HEK293 (cell line): ENCODE measurements at regions not wholly inside any gene's neighbourhood (a gene's known extent, or its start where the extent isn't known, plus 50 kb on each side); places are given as distances from the start of the nearest gene placed in this dataset.

ENCODE experiments used
- CTCF ChIA-PET: fragments of 350-600 bp; formaldehyde crosslinking; extraction: SDS; loops from one replicate; lab custom pipeline; 2021; ENCODE audit warnings: antibody characterized with exemption; lab: Yijun Ruan, JAX
- POLR2A ChIA-PET: fragments of 300-600 bp; formaldehyde crosslinking; extraction: SDS; loops from one replicate; lab custom pipeline; 2020; ENCODE audit warnings: antibody characterized with exemption, inconsistent platforms; lab: Yijun Ruan, JAX
- H3K27ac ChIP-seq: fragments of 200-500 bp; sonication (Bioruptor generic); 2 replicates; pipeline ENCODE4 v1.5.1; 2014; ENCODE audit warnings: low read depth, low read length, control low read depth, inconsistent platforms; ENCODE audit errors: extremely low read depth
- H3K36me3 ChIP-seq, 2 experiments: fragments of 200-500 bp in 1 of 2; sonication (Bioruptor generic) in 1 of 2; 1 replicate in 1 of 2; 2 replicates in 1 of 2; pipeline ENCODE4 v1.5.1; 2014 to 2017; ENCODE audit warnings: inconsistent platforms in 2 of 2, low read length in 2 of 2; ENCODE audit not compliant: control insufficient read depth in 2 of 2, insufficient read depth in 1 of 2
- H3K4me1 ChIP-seq: fragments of 200-500 bp; sonication (Bioruptor generic); 2 replicates; pipeline ENCODE4 v1.5.1; 2014; ENCODE audit warnings: mild to moderate bottlenecking, low read length, inconsistent platforms; ENCODE audit not compliant: control insufficient read depth, insufficient read depth
- H3K4me3 ChIP-seq: 2 replicates; pipeline ENCODE4 v1.5.1; 2011; ENCODE audit warnings: low read depth, mild to moderate bottlenecking, control low read depth, low read length, moderate library complexity
- H3K9me3 ChIP-seq: fragments of 200-500 bp; sonication (Bioruptor generic); 2 replicates; pipeline ENCODE4 v1.5.1; 2014; ENCODE audit warnings: low read depth, low read length, inconsistent platforms; ENCODE audit not compliant: control insufficient read depth, insufficient read depth
- ATF2 ChIP-seq: fragments of 450-650 bp; formaldehyde crosslinking; IDR thresholded peaks from 2 replicates; pipeline ENCODE4 v1.5.1; 2016; ENCODE audit warnings: missing biosample characterization, missing genetic modification characterization, low read depth
- BCL11B ChIP-seq: fragments of 450-650 bp; formaldehyde crosslinking; IDR thresholded peaks from 2 replicates; pipeline ENCODE4 v1.5.1; 2016; ENCODE audit warnings: low read depth, missing biosample characterization, missing genetic modification characterization
- HIC1 ChIP-seq: fragments of 450-650 bp; formaldehyde crosslinking; IDR thresholded peaks from 2 replicates; pipeline ENCODE4 v1.5.1; 2016; ENCODE audit warnings: missing biosample characterization, missing genetic modification characterization
- HOXA7 ChIP-seq: sonication (generic); formaldehyde crosslinking; IDR thresholded peaks from 2 replicates; pipeline ENCODE4 v1.8.1; 2022; ENCODE audit warnings: missing genetic modification reagents, borderline replicate concordance
- KLF7 ChIP-seq: fragments of 450-650 bp; formaldehyde crosslinking; IDR thresholded peaks from 2 replicates; pipeline ENCODE4 v1.5.1; 2016; ENCODE audit warnings: missing biosample characterization, missing genetic modification characterization, borderline replicate concordance
- KLF9 ChIP-seq: fragments of 450-650 bp; formaldehyde crosslinking; IDR thresholded peaks from 2 replicates; pipeline ENCODE4 v1.5.1; 2016; ENCODE audit warnings: missing biosample characterization, missing genetic modification characterization, low read depth
- OVOL3 ChIP-seq: fragments of 450-650 bp; formaldehyde crosslinking; IDR thresholded peaks from 2 replicates; pipeline ENCODE4 v1.5.1; 2016; ENCODE audit warnings: missing biosample characterization, missing genetic modification characterization
- ZBTB17 ChIP-seq: fragments of 450-650 bp; formaldehyde crosslinking; IDR thresholded peaks from 2 replicates; pipeline ENCODE4 v1.5.1; 2016; ENCODE audit warnings: missing biosample characterization, missing genetic modification characterization
- ZIC2 ChIP-seq: fragments of 450-650 bp; formaldehyde crosslinking; IDR thresholded peaks from 2 replicates; pipeline ENCODE4 v1.5.1; 2016; ENCODE audit warnings: missing biosample characterization, missing genetic modification characterization
- ZNF157 ChIP-seq: fragments of 450-650 bp; formaldehyde crosslinking; IDR thresholded peaks from 2 replicates; pipeline ENCODE4 v1.5.1; 2016; ENCODE audit warnings: missing biosample characterization, missing genetic modification characterization
- ZNF169 ChIP-seq: fragments of 450-650 bp; formaldehyde crosslinking; IDR thresholded peaks from 2 replicates; pipeline ENCODE4 v1.5.1; 2016; ENCODE audit warnings: missing biosample characterization, missing genetic modification characterization
- ZNF223 ChIP-seq: fragments of 450-650 bp; formaldehyde crosslinking; IDR thresholded peaks from 2 replicates; pipeline ENCODE4 v1.5.1; 2016; ENCODE audit warnings: missing biosample characterization, missing genetic modification characterization
- ZNF266 ChIP-seq: fragments of 450-650 bp; formaldehyde crosslinking; IDR thresholded peaks from 2 replicates; pipeline ENCODE4 v1.5.1; 2016; ENCODE audit warnings: missing biosample characterization, missing genetic modification characterization, low read depth
- ZNF274 ChIP-seq, 2 experiments: fragments of 200-500 bp in 1 of 2; fragments of 450-650 bp in 1 of 2; sonication (Bioruptor generic) in 1 of 2; formaldehyde crosslinking in 1 of 2; IDR thresholded peaks; 2 replicates each; pipeline versions ENCODE4 v1.5.1 to v1.6.1; 2014 to 2016; ENCODE audit warnings: borderline replicate concordance in 1 of 2, inconsistent platforms in 1 of 2, low read length in 1 of 2, missing biosample characterization in 1 of 2, missing genetic modification characterization in 1 of 2
- ZNF292 ChIP-seq: fragments of 450-650 bp; formaldehyde crosslinking; IDR thresholded peaks from 2 replicates; pipeline ENCODE4 v1.5.1; 2016; ENCODE audit warnings: low read depth, missing biosample characterization, missing genetic modification characterization, borderline replicate concordance
- ZNF350 ChIP-seq: fragments of 450-650 bp; formaldehyde crosslinking; IDR thresholded peaks from 2 replicates; pipeline ENCODE4 v1.5.0; 2017; ENCODE audit warnings: missing biosample characterization, mild to moderate bottlenecking, missing genetic modification characterization
- ZNF426 ChIP-seq: fragments of 450-650 bp; formaldehyde crosslinking; IDR thresholded peaks from 2 replicates; pipeline ENCODE4 v1.5.1; 2017; ENCODE audit warnings: missing biosample characterization, missing genetic modification characterization, mild to moderate bottlenecking, inconsistent platforms, moderate library complexity
- ZNF544 ChIP-seq: fragments of 450-650 bp; formaldehyde crosslinking; IDR thresholded peaks from 2 replicates; pipeline ENCODE4 v1.5.0; 2017; ENCODE audit warnings: missing biosample characterization, missing genetic modification characterization
- ZNF561 ChIP-seq: fragments of 450-650 bp; IDR thresholded peaks from 2 replicates; pipeline ENCODE4 v1.5.1; 2018; ENCODE audit warnings: missing biosample characterization, missing genetic modification characterization, borderline replicate concordance
- ZNF677 ChIP-seq: fragments of 450-650 bp; IDR thresholded peaks from 2 replicates; pipeline ENCODE4 v1.5.0; 2018; ENCODE audit warnings: missing biosample characterization, mild to moderate bottlenecking, missing genetic modification characterization, moderate library complexity
- ZNF707 ChIP-seq: fragments of 450-650 bp; formaldehyde crosslinking; IDR thresholded peaks from 2 replicates; pipeline ENCODE4 v1.5.1; 2016; ENCODE audit warnings: missing biosample characterization, missing genetic modification characterization
- ZSCAN16 ChIP-seq: fragments of 450-650 bp; formaldehyde crosslinking; IDR thresholded peaks from 2 replicates; pipeline ENCODE4 v1.5.1; 2016; ENCODE audit warnings: missing biosample characterization, missing genetic modification characterization
- ZSCAN18 ChIP-seq: fragments of 450-650 bp; formaldehyde crosslinking; IDR thresholded peaks from 2 replicates; pipeline ENCODE4 v1.5.1; 2016; ENCODE audit warnings: missing biosample characterization, missing genetic modification characterization
- TF ChIP-seq, protein P1 (sequence below): fragments of 450-650 bp; formaldehyde crosslinking; IDR thresholded peaks from 2 replicates; pipeline ENCODE4 v1.5.1; 2016; ENCODE audit warnings: missing biosample characterization, missing genetic modification characterization

GRCh38 chr11:127071606-127072005 lies 71.0 kb upstream of the KIRREL3 start (continued):
- no peak for TF ChIP-seq ZNF561

DNA sequence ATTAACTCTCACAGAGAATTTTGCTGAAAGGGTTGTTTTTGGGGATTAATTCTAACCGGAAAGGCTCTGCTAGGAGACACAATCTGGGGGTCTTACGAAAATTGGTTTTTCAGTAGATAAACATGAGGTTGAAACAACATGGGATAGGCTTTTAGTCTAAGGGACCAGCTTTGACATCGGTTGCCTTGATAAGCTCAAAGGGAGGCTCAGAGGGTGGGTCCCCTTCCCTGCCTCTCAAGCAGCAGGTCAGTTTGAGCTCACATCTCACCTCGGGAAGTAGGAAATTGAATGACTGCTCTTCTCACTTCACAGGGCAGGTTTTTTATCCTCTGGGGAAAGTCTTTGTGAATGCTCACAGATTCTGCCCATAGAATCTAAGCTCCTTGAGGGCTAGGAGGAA lies 70.2 kb upstream of the KIRREL3 start:
- no peak overlapping the region for H3K4me3 ChIP-seq
- H3K36me3 ChIP-seq, result no peaks in the 10 kb centered on the region
- TF ChIP-seq ZNF707 (tag by site-specific recombination) (no peak), ZNF677 (no peak)
- TF ChIP-seq, protein P1, sequence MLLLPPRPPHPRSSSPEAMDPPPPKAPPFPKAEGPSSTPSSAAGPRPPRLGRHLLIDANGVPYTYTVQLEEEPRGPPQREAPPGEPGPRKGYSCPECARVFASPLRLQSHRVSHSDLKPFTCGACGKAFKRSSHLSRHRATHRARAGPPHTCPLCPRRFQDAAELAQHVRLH (tag by site-specific recombination), result no peak
- ChIA-PET POLR2A (no interaction called here), CTCF (no interaction called here)
- no peak overlapping the region for H3K27ac ChIP-seq
- no peaks in the 10 kb centered on the region for H3K4me1 ChIP-seq
- H3K9me3 ChIP-seq, result no peaks in the 10 kb centered on the region

DNA sequence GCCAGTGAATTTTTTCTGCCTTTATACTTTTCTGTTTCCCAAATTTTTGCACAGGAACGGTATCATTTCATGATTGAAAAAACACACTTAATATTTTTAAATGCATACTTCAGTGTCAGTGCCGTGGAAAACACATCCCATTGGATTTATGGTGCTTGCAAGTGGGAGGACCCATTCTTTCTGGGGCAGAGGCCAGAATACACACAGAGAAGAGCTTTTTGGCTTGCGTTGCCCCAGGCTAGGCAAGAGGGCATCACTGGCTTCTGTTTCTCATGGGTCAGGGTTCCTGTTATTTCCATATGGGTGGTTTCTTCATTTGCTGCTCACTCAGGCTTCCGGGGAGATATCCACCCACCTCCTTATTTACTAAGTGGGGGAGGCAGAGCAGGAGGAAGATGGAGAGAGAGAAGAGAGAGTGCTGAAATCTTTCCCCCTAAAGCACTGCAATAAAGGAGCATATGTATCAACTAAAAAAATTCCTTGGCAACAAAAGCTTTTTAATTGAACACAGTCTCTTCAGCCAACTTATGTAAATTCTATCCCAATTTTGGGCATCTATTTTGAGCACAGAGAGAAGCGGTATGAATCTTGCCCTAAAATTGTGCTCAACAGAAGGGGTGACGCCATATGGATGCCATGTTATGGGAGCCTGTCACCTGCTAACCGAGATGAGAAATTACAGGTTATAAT lies 66.0 kb upstream of the KIRREL3 start:
- Histone ChIP-seq H3K4me1 (no peaks in the 10 kb centered on the region), H3K36me3 (no peaks in the 10 kb centered on the region), H3K4me3 (no peak overlapping the region), H3K9me3 (no peaks in the 10 kb centered on the region), H3K27ac (no peak overlapping the region)
- TF ChIP-seq ZNF223 (tag by site-specific recombination) (no peak), ZNF266 (no peak), BCL11B (no peak), ZNF157 (tag by site-specific recombination) (no peak), OVOL3 (tag by site-specific recombination) (no peak), ZNF350 (tag by site-specific recombination) (no peak), KLF9 (no peak), ZSCAN16 (tag by site-specific recombination) (no peak), HOXA7 (CRISPR knock-in tag) (no peak), ZNF426 (tag by site-specific recombination) (no peak), ZSCAN18 (tag by site-specific recombination) (no peak), ZIC2 (tag by site-specific recombination) (no peak), ZNF274 (IDR thresholded peaks at IDR 0.05; ENCODE audit: low read length) (no peak), ZNF274 (tag by site-specific recombination; IDR thresholded peaks at IDR 0.05; ENCODE audit: borderline replicate concordance) (no peak), ZBTB17 (tag by site-specific recombination) (no peak), HIC1 (no peak), ZNF169 (tag by site-specific recombination) (no peak), ZNF544 (tag by site-specific recombination) (no peak), KLF7 (tag by site-specific recombination) (no peak), ZNF292 (tag by site-specific recombination) (no peak), ATF2 (tag by site-specific recombination) (no peak)
- ChIA-PET CTCF (no interaction called here), POLR2A (no interaction called here)
